CD8-positive, alpha-beta memory T cell (primary cell): ENCODE measurements at regions not wholly inside any gene's neighbourhood (a gene's known extent, or its start where the extent isn't known, plus 50 kb on each side); places are given as distances from the start of the nearest gene placed in this dataset.
"Not testable (repeated sequence)": the region's sequence is repeated elsewhere in the genome, so short reads cannot be mapped to it uniquely, and the experiment has no call there.

Experiments used
- CTCF ChIA-PET: fragments of 350-600 bp; sonication (Branson Sonifier 250); formaldehyde crosslinking; loops from one replicate; lab custom pipeline; 2021; ENCODE audit warnings: antibody characterized with exemption; lab: Charles Lee
- POLR2A ChIA-PET: fragments of 350-600 bp; sonication (Branson Sonifier 250); formaldehyde crosslinking; loops from one replicate; lab custom pipeline; 2021; ENCODE audit warnings: antibody characterized with exemption; lab: Charles Lee
- DNase-seq, 5 donors: peaks; one replicate each; pipeline versions ENCODE4 v3.0.0 to v3.0.0-alpha.2; 2020 to 2022; ENCODE audit warnings: mixed read lengths in 1 of 5
- H3K27ac ChIP-seq: one replicate; pipeline ENCODE4 v1.7.0; 2013; ENCODE audit warnings: low read depth, mild to moderate bottlenecking, low read length, moderate library complexity
- H3K27me3 ChIP-seq: 2 replicates; pipeline ENCODE4 v1.7.0; 2013; ENCODE audit warnings: low read length, mild to moderate bottlenecking; ENCODE audit not compliant: insufficient read depth, poor library complexity, severe bottlenecking
- H3K36me3 ChIP-seq: 2 replicates; pipeline ENCODE4 v1.7.0; 2013; ENCODE audit warnings: mild to moderate bottlenecking, low read length, moderate library complexity; ENCODE audit not compliant: insufficient read depth
- H3K4me1 ChIP-seq: 2 replicates; pipeline ENCODE4 v1.7.0; 2013; ENCODE audit warnings: mild to moderate bottlenecking, low read length, moderate library complexity; ENCODE audit not compliant: insufficient read depth
- H3K4me3 ChIP-seq: 2 replicates; pipeline ENCODE4 v1.7.0; 2013; ENCODE audit warnings: mild to moderate bottlenecking, low read length
- H3K9me3 ChIP-seq: 2 replicates; pipeline ENCODE4 v1.7.0; 2013; ENCODE audit warnings: mild to moderate bottlenecking, low read length
- H3K27ac Mint-ChIP-seq, 8 donors: one replicate each; pipeline ENCODE4 v1.8.0; 2020 to 2021; ENCODE audit warnings: mixed read lengths in 8 of 8, mild to moderate bottlenecking in 6 of 8, inconsistent platforms in 3 of 8, moderate library complexity in 3 of 8
- H3K27me3 Mint-ChIP-seq, 2 donors: one replicate each; pipeline ENCODE4 v1.8.0; 2020 to 2021; ENCODE audit warnings: mixed read lengths in 2 of 2, mild to moderate bottlenecking in 1 of 2, moderate library complexity in 1 of 2
- H3K36me3 Mint-ChIP-seq, 3 donors: one replicate each; pipeline ENCODE4 v1.8.0; 2020 to 2021; ENCODE audit warnings: mixed read lengths in 3 of 3, inconsistent platforms in 1 of 3, mild to moderate bottlenecking in 1 of 3
- H3K4me1 Mint-ChIP-seq, 3 donors: one replicate each; pipeline ENCODE4 v1.8.0; 2020 to 2021; ENCODE audit warnings: mixed read lengths in 3 of 3, inconsistent platforms in 1 of 3, mild to moderate bottlenecking in 1 of 3
- H3K4me3 Mint-ChIP-seq, 7 donors: one replicate each; pipeline ENCODE4 v1.8.0; 2020 to 2021; ENCODE audit warnings: mixed read lengths in 7 of 7, mild to moderate bottlenecking in 6 of 7, moderate library complexity in 4 of 7, inconsistent platforms in 2 of 7
- H3K9me3 Mint-ChIP-seq, 5 donors: one replicate each; pipeline ENCODE4 v1.8.0; 2020 to 2022; ENCODE audit warnings: mixed read lengths in 5 of 5, mild to moderate bottlenecking in 3 of 5, moderate library complexity in 2 of 5, inconsistent platforms in 1 of 5

DNA sequence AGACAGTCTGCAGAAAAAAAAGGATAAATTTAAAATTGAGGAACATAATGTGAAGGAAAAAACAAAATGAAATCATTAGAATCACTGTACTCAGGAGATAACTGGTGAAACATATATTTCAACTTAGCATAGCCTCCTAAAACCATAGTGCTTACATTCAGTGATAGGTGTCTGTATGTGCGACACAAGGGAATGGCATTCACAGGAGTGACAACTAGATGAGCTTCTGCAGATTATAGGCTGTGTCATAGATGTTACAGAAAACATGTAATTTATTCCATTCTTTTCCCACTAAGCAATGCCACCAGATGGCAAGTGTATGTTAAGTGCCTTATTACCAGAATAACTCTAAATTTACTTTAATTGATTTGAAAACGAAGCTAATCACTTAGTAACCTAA, 960.0 kb upstream of the PCDH20 start:
- H3K9me3 ChIP-seq, result no peaks in the 10 kb centered on the region
- H3K4me3 ChIP-seq, result no peak overlapping the region
- ChIA-PET CTCF (no interaction called here), POLR2A (no interaction called here)
- no peaks in the 10 kb centered on the region for H3K36me3 ChIP-seq
- Mint-ChIP-seq H3K27me3 (no peaks in the 10 kb centered on the region), H3K36me3 (peaks cover 0 to 1% (median 0%) of the 10 kb centered on the region in 3 donors), H3K9me3 (peaks cover 3 to 13% (median 5%) of the 10 kb centered on the region in 5 donors), H3K4me1 (no peaks in the 10 kb centered on the region), H3K4me3 (no peak overlapping the region), H3K27ac (no peak overlapping the region)
- H3K27me3 ChIP-seq, result no peaks in the 10 kb centered on the region
- H3K27ac ChIP-seq, result no peak overlapping the region
- no peak for DNase-seq
- no peaks in the 10 kb centered on the region for H3K4me1 ChIP-seq

DNA sequence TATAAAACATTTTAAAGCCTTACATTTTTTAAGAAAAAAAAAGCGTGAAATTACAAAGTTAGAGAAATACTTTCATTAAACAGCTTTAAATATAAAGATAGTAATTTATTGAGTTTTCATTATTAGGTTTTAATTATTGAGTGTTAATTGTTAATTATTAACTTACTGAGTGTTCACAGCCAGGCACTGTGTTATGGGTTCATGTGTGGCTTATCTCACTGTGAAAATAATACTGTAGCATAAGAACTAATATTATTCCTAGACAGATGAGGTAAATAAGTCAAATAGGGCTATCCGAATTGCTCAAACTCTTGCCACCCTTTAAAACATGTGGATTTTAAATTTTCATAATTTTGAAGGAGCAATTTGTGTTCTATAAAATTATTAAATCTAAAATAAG, 956.1 kb upstream of the PCDH20 start:
- Histone ChIP-seq H3K4me3 (no peak overlapping the region), H3K4me1 (no peaks in the 10 kb centered on the region), H3K27me3 (no peaks in the 10 kb centered on the region), H3K36me3 (no peaks in the 10 kb centered on the region), H3K27ac (no peak overlapping the region), H3K9me3 (no peaks in the 10 kb centered on the region)
- Mint-ChIP-seq H3K36me3 (peaks cover 0 to 1% (median 0%) of the 10 kb centered on the region in 3 donors), H3K9me3 (peaks cover 0 to 15% (median 3%) of the 10 kb centered on the region in 5 donors), H3K4me3 (no peak overlapping the region), H3K4me1 (no peaks in the 10 kb centered on the region), H3K27me3 (no peaks in the 10 kb centered on the region), H3K27ac (no peak overlapping the region)
- no peak for DNase-seq
- ChIA-PET POLR2A (no interaction called here), CTCF (no interaction called here)

DNA sequence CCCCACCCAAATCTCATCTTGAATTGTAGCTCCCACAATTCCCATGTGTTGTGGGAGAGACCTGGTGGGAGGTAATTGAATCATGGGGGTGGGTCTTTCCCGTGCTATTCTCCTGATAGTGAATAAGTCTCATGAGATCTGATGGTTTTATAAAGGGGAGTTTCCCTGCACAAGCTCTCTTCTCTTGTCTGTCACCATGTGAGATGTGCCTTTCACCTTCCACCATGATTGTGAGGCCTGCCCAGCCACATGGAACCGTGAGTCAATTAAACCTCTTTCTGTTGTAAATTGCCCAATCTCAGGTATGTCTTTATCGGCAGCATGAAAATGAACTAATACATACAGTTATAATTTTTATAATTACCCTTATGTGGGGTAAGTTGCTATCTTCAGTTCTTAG, 952.3 kb upstream of the PCDH20 start:
- H3K4me1 ChIP-seq, H3K9me3 ChIP-seq, H3K36me3 Mint-ChIP-seq, H3K27me3 Mint-ChIP-seq, H3K27ac ChIP-seq, H3K4me3 Mint-ChIP-seq, H3K27me3 ChIP-seq, CTCF ChIA-PET, H3K4me1 Mint-ChIP-seq, DNase-seq, H3K4me3 ChIP-seq, H3K36me3 ChIP-seq, POLR2A ChIA-PET, H3K27ac Mint-ChIP-seq: not testable (repeated sequence)
- H3K9me3 Mint-ChIP-seq, result peaks cover 0 to 23% (median 3%) of the 10 kb centered on the region in 5 donors

DNA sequence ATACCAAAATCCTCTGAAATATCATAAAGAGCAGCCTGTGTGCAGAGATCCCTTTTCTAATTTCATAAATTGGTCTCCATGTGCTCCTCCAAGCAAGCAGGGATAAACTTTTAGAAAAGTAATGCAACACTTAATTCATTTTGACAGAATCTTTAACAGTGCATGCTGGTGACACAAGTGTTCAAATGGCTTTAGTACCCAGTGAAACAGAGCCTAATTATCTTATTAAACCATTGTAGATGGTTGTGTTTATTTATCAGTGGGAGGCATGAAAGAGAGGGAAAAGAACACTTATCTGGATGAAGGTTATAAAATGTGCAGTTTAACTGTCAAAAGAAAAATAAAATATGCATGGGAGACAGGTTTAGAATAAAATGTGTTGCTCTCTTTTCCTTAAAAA, 945.0 kb upstream of the PCDH20 start:
- Mint-ChIP-seq H3K4me1 (no peaks in the 10 kb centered on the region), H3K36me3 (no peaks in the 10 kb centered on the region), H3K27ac (no peak overlapping the region), H3K4me3 (no peak overlapping the region), H3K9me3 (peaks cover 2 to 23% (median 6%) of the 10 kb centered on the region in 5 donors), H3K27me3 (no peaks in the 10 kb centered on the region)
- Histone ChIP-seq H3K27me3 (no peaks in the 10 kb centered on the region), H3K4me3 (no peak overlapping the region), H3K9me3 (no peaks in the 10 kb centered on the region), H3K27ac (no peak overlapping the region), H3K4me1 (no peaks in the 10 kb centered on the region), H3K36me3 (no peaks in the 10 kb centered on the region)
- POLR2A ChIA-PET, result no interaction called here
- CTCF ChIA-PET, result no interaction called here
- no peak for DNase-seq

DNA sequence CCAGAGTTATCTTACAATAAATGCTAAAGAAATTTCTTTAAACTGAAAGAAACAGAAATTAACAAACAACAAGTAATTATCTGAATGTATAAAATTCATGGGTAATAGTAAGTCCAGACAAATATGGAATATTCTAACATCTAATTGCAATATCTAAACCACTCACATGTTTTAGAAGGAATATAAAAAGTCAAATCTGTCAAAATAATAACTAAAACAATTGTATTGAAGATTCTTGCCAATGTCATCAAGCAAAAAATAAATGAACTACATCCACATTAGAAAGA, 942.9 kb upstream of the PCDH20 start:
- Histone ChIP-seq H3K4me3 (no peak overlapping the region), H3K27ac (no peak overlapping the region), H3K9me3 (no peaks in the 10 kb centered on the region), H3K4me1 (no peaks in the 10 kb centered on the region), H3K36me3 (no peaks in the 10 kb centered on the region), H3K27me3 (no peaks in the 10 kb centered on the region)
- H3K27me3 Mint-ChIP-seq, result no peaks in the 10 kb centered on the region
- ChIA-PET CTCF (no interaction called here), POLR2A (no interaction called here)
- no peak for DNase-seq
- H3K4me3 Mint-ChIP-seq, result no peak overlapping the region
- no peaks in the 10 kb centered on the region for H3K36me3 Mint-ChIP-seq
- no peaks in the 10 kb centered on the region for H3K4me1 Mint-ChIP-seq
- H3K9me3 Mint-ChIP-seq, result peaks cover 2 to 32% (median 12%) of the 10 kb centered on the region in 5 donors
- no peak overlapping the region for H3K27ac Mint-ChIP-seq

DNA sequence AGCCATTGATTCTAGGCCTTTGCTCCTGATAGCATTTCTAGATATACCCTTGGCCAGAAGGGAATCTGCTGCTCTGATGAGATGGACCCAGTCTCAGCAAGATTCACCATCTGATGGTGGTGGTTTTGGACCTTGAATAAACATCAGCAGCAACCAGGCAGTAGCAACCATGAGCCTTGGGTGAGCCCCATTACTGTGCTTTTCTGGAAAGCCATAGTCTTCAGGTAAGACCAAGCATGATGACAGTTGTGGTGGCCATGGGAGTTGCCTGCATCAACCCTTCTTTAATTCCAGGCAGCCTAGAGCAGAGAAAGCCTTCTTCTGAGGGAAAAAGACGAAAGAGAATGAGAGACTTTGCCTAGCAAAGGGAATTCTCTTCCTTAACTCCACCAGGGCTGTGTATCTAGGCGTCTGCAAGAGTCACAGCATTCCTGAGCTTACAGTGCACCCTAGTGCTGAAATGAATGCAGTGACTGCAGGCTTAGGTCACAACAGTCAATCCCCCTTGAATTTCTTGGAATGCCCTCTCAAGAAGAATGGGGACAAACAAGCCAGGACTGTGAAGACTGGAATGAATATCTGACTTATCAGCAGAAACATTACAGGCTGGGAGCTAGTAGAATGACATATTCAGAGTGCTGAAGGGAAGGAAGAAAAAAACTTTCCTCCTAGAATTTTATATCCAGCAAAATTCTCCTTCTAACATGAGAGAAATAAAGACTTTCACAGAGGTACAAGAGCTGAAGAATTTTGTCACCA, 942.4 kb upstream of the PCDH20 start:
- Mint-ChIP-seq H3K4me1 (no peaks in the 10 kb centered on the region), H3K27ac (no peak overlapping the region), H3K4me3 (no peak overlapping the region), H3K27me3 (no peaks in the 10 kb centered on the region), H3K9me3 (peaks cover 2 to 32% (median 14%) of the 10 kb centered on the region in 5 donors), H3K36me3 (no peaks in the 10 kb centered on the region)
- no peak for DNase-seq
- H3K27ac ChIP-seq, result no peak overlapping the region
- ChIA-PET CTCF (no interaction called here), POLR2A (no interaction called here)
- no peaks in the 10 kb centered on the region for H3K9me3 ChIP-seq
- H3K27me3 ChIP-seq, result no peaks in the 10 kb centered on the region
- H3K36me3 ChIP-seq, result no peaks in the 10 kb centered on the region
- no peaks in the 10 kb centered on the region for H3K4me1 ChIP-seq
- H3K4me3 ChIP-seq, result no peak overlapping the region

DNA sequence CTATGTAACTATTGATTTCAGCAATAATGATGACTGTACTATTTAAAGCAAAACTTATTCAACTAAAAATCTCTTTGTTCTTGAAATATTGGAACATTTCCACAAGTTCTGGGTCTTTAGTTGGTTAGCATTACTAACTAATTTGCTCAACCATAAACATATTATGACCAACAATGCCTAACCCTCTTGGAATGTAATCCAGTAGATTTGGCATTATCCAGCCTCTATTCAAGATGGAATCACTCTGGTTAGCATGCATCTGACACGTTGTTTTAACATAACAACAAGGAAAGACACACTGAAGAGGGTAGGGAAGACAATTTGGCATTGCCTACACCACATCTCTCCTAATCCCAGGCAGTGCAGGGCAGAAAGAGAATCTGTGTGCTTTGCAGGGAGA, 941.3 kb upstream of the PCDH20 start:
- ChIA-PET POLR2A (no interaction called here), CTCF (no interaction called here)
- no peaks in the 10 kb centered on the region for H3K36me3 ChIP-seq
- H3K4me1 ChIP-seq, result no peaks in the 10 kb centered on the region
- H3K9me3 ChIP-seq, result no peaks in the 10 kb centered on the region
- H3K4me3 Mint-ChIP-seq, result no peak overlapping the region
- no peak overlapping the region for H3K27ac Mint-ChIP-seq
- no peaks in the 10 kb centered on the region for H3K4me1 Mint-ChIP-seq
- H3K27ac ChIP-seq, result no peak overlapping the region
- DNase-seq, result no peak
- H3K4me3 ChIP-seq, result no peak overlapping the region
- H3K27me3 Mint-ChIP-seq, result no peaks in the 10 kb centered on the region
- no peaks in the 10 kb centered on the region for H3K27me3 ChIP-seq
- H3K9me3 Mint-ChIP-seq, result peaks cover 2 to 36% (median 15%) of the 10 kb centered on the region in 5 donors
- no peaks in the 10 kb centered on the region for H3K36me3 Mint-ChIP-seq

DNA sequence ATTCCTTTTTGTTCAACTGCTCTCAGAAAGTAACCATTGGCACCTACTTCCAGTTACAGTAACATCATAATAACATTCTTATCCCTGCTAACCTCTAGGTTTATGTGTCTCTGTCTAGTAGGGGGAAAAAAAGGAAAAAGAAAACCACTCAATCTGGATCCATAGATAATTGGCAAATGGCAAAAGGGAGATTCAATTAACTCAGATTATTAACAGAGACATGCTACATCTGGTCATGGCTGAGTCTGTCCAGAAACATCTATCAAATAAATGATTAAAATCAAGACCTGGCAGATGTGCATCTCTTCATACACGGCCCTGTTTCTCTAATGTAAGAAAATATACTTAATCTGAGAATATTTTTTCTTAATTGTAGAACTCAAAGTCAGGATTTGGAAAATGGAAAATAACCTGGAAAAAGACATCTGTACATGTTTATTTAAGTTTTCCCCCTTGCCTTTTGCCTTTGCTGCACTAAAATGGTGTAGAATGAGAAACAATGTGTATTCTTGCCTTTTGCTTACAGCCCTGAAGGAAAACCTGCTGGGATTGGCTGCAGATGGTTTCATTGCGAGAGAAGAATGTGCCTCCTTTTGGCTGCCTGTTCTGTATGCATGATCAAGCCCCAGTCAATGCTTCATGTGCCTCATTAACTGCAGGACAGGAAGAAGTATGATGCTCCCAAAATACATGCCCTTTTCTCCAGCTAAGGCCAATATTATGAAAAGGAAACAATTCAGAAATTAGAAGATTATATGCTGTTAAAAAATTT, 921.6 kb upstream of the PCDH20 start:
- DNase-seq, result no peak
- H3K27ac Mint-ChIP-seq, result no peak overlapping the region
- Histone ChIP-seq H3K9me3 (no peaks in the 10 kb centered on the region), H3K27ac (no peak overlapping the region), H3K36me3 (no peaks in the 10 kb centered on the region), H3K4me1 (no peaks in the 10 kb centered on the region), H3K4me3 (no peak overlapping the region), H3K27me3 (no peaks in the 10 kb centered on the region)
- H3K27me3 Mint-ChIP-seq, result no peaks in the 10 kb centered on the region
- H3K36me3 Mint-ChIP-seq, result no peaks in the 10 kb centered on the region
- no peaks in the 10 kb centered on the region for H3K4me1 Mint-ChIP-seq
- no peak overlapping the region for H3K4me3 Mint-ChIP-seq
- CTCF ChIA-PET, result no interaction called here
- H3K9me3 Mint-ChIP-seq, result peaks cover 0 to 15% (median 5%) of the 10 kb centered on the region in 5 donors
- POLR2A ChIA-PET, result no interaction called here
